Right lobe of liver (tissue), 6 donors: ENCODE measurements at regions not wholly inside any gene's neighbourhood (a gene's known extent, or its start where the extent isn't known, plus 50 kb on each side); places are given as distances from the start of the nearest gene placed in this dataset.

ENCODE experiments used
- ATAC-seq, 4 donors: fragments of 200-7000 bp; cut with Tn5 transposase; one replicate each; pipeline ENCODE4 v1.9.1; 2020; ENCODE audit warnings: mild to moderate bottlenecking in 4 of 4, moderate library complexity in 4 of 4
- DNase-seq, 3 donors: peaks; one replicate each; pipeline ENCODE4 v3.0.0-alpha.2; 2020
- H3K27ac ChIP-seq, 3 donors: fragments of 200-600 bp; one replicate each; pipeline ENCODE4 v1.8.0; 2022
- H3K27me3 ChIP-seq, 2 donors: fragments of 200-600 bp; one replicate each; pipeline ENCODE4 v1.8.0; 2022
- H3K36me3 ChIP-seq, 4 donors: fragments of 200-600 bp; sonication (generic) in 1 of 4; one replicate each; pipeline versions ENCODE4 v1.5.1 to v1.8.0; 2017 to 2022; ENCODE audit warnings: control low read depth in 1 of 4
- H3K4me1 ChIP-seq, 4 donors: fragments of 200-600 bp; sonication (generic) in 1 of 4; one replicate each; pipeline versions ENCODE4 v1.5.1 to v1.8.0; 2017 to 2022; ENCODE audit warnings: control low read depth in 1 of 4
- H3K4me3 ChIP-seq, 3 donors: fragments of 200-600 bp; one replicate each; pipeline ENCODE4 v1.8.0; 2022
- H3K9me3 ChIP-seq, 4 donors: fragments of 200-600 bp; sonication (generic) in 1 of 4; one replicate each; pipeline versions ENCODE4 v1.5.1 to v1.8.0; 2017 to 2022; ENCODE audit warnings: control low read depth in 1 of 4
- POLR2A ChIP-seq: fragments of 450-650 bp; IDR thresholded peaks from one replicate; pipeline ENCODE4 v1.6.1; 2017; ENCODE audit warnings: antibody characterized with exemption, mild to moderate bottlenecking
- WGBS: methylation state at CpG from one replicate; pipeline ENCODE4 v1.1.6; 2018; ENCODE audit warnings: low coverage, low lambda C conversion rate; ENCODE audit not compliant: insufficient coverage; ENCODE audit errors: missing lambda C conversion rate; 5-methylcytosine and 5-hydroxymethylcytosine counted together
- intact Hi-C, 2 donors: fragments of 100-400 bp; cut with DNase I; formaldehyde crosslinking; loops; one replicate each; pipeline versions ENCODE4 v1.11.2 to v1.14.1; 2022
- TF ChIP-seq, protein P1 (sequence below), 4 donors: fragments of 200-600 bp in 3 of 4; fragments of 450-650 bp in 1 of 4; IDR thresholded peaks; one replicate each; pipeline versions ENCODE4 v1.5.1 to v1.8.0; 2016 to 2022; ENCODE audit warnings: antibody characterized with exemption in 4 of 4, mild to moderate bottlenecking in 2 of 4
- donor health status: DM: no; HTN: yes; CAD: no.
- donor health status: DM: no; HTN: no; CAD: no.
- donor health status: DM: no; HTN: no; CAD: no.
- donor health status: DM: no; HTN: yes; CAD: no.
- donor health status: DM: no; HTN: yes; CAD: no.

- H3K27me3 ChIP-seq, result no peaks in the 10 kb centered on the region
- whole genome bisulfite sequencing, result 67% methylated on average over 5 of the region's 5 CpGs
- DNase-seq, result no peak
- no peak for ATAC-seq
- H3K27ac ChIP-seq, result no peak overlapping the region
- no peak for TF ChIP-seq POLR2A
- TF ChIP-seq, protein P1, sequence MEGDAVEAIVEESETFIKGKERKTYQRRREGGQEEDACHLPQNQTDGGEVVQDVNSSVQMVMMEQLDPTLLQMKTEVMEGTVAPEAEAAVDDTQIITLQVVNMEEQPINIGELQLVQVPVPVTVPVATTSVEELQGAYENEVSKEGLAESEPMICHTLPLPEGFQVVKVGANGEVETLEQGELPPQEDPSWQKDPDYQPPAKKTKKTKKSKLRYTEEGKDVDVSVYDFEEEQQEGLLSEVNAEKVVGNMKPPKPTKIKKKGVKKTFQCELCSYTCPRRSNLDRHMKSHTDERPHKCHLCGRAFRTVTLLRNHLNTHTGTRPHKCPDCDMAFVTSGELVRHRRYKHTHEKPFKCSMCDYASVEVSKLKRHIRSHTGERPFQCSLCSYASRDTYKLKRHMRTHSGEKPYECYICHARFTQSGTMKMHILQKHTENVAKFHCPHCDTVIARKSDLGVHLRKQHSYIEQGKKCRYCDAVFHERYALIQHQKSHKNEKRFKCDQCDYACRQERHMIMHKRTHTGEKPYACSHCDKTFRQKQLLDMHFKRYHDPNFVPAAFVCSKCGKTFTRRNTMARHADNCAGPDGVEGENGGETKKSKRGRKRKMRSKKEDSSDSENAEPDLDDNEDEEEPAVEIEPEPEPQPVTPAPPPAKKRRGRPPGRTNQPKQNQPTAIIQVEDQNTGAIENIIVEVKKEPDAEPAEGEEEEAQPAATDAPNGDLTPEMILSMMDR (IDR thresholded peaks at IDR 0.05), result no peak
- no peak overlapping the region for H3K4me3 ChIP-seq
- no peaks in the 10 kb centered on the region for H3K36me3 ChIP-seq
- intact Hi-C loops, result no loop called here
- H3K4me1 ChIP-seq, result no peaks in the 10 kb centered on the region
- H3K9me3 ChIP-seq, result no peaks in the 10 kb centered on the region
These were observed 296.2 kb upstream of the SPRED2 start for GRCh38 chr2:65728477-65729180.

DNA sequence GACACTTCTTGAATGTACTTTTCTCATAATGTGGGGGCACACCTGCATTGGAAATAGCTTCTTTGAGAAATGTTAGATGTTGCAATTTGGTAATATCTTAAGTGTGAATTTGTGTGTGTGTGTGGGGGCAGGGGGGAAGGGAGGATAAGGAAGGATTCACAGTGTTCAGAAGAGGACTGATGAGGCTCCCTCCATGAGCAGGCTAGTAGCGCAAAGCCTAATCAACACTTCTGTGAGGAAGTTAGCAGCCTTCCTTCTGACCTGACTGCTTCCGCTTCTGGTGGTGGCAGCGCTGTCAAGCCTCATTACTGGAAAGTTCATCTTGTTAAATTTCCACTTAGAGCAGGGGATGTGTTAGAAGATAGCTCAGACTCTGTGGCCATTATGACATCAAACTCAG is 295.4 kb upstream of the SPRED2 start:
- DNase-seq (no peak), ATAC-seq (no peak)
- intact Hi-C loops, result no loop called here
- 40% methylated on average over 1 of the region's 3 CpGs for WGBS
- Histone ChIP-seq H3K36me3 (no peaks in the 10 kb centered on the region), H3K27ac (no peak overlapping the region), H3K9me3 (no peaks in the 10 kb centered on the region), H3K27me3 (no peaks in the 10 kb centered on the region), H3K4me3 (no peak overlapping the region), H3K4me1 (no peaks in the 10 kb centered on the region)
- TF ChIP-seq, protein P1 (IDR thresholded peaks at IDR 0.05), result no peak
- TF ChIP-seq POLR2A, result no peak

GRCh38 chr2:65727381-65727780 is 295.0 kb upstream of the SPRED2 start:
- TF ChIP-seq POLR2A, result no peak
- TF ChIP-seq, protein P1 (IDR thresholded peaks at IDR 0.05), result no peak
- H3K9me3 ChIP-seq, result no peaks in the 10 kb centered on the region
- H3K27ac ChIP-seq, result no peak overlapping the region
- H3K4me3 ChIP-seq, result no peak overlapping the region
- H3K27me3 ChIP-seq, result no peaks in the 10 kb centered on the region
- no peaks in the 10 kb centered on the region for H3K36me3 ChIP-seq
- ATAC-seq, result no peak
- intact Hi-C loops, result no loop called here
- no peaks in the 10 kb centered on the region for H3K4me1 ChIP-seq
- WGBS, result 11% methylated on average over 1 of the region's 1 CpG
- DNase-seq, result no peak

DNA sequence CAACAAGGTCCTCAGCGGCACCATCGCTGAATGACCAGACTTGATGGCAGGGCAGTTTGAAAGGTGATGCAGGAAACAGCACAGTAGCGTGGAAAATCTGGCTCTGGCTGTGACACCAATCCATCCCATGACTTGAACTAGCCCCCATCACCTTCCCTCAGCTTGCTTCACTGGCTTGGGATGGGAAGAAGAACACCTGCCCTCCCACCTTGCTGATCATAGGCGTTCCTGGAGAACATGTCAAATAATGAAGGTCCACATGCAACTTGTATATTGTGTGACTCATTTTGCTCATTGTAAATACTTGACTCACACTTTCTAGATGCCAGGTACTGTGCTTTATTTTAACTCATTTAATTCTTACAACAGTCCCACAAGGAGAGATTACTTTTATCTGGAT is 292.4 kb upstream of the SPRED2 start:
- TF ChIP-seq POLR2A, result no peak
- TF ChIP-seq, protein P1 (IDR thresholded peaks at IDR 0.05), result no peak
- intact Hi-C loops, result no loop called here
- Histone ChIP-seq H3K36me3 (no peaks in the 10 kb centered on the region), H3K9me3 (no peaks in the 10 kb centered on the region), H3K4me3 (no peak overlapping the region), H3K4me1 (no peaks in the 10 kb centered on the region), H3K27me3 (no peaks in the 10 kb centered on the region), H3K27ac (no peak overlapping the region)
- ATAC-seq (peak in 1 of 4 donors; percentile 44), DNase-seq (no peak)
- WGBS, result 81% methylated on average over 4 of the region's 4 CpGs
